GM23338 (cell line): ENCODE measurements at regions not wholly inside any gene's neighbourhood (a gene's known extent, or its start where the extent isn't known, plus 50 kb on each side); places are given as distances from the start of the nearest gene placed in this dataset.
"Not testable (repeated sequence)": the region's sequence is repeated elsewhere in the genome, so short reads cannot be mapped to it uniquely, and the experiment has no call there.

Experiments
- ATAC-seq: fragments of 200-7000 bp; cut with Tn5 transposase; 3 replicates; pipeline ENCODE4 v1.9.1; 2020
- DNase-seq: peaks from one replicate; pipeline ENCODE4 v3.0.0-alpha.2; 2015; ENCODE audit warnings: low spot score
- H2AFZ ChIP-seq: fragments of 200-600 bp; sonication (generic); 2 replicates; pipeline ENCODE4 v1.8.0; 2016; ENCODE audit warnings: antibody characterized with exemption, mild to moderate bottlenecking, moderate library complexity
- H3F3A ChIP-seq: fragments of 200-600 bp; sonication (generic); replicated peaks from 2 replicates; pipeline ENCODE4 v1.8.0; 2017; ENCODE audit warnings: antibody characterized with exemption, mixed run types, low read depth
- H3K27ac ChIP-seq: fragments of 200-600 bp; sonication (generic); 2 replicates; pipeline ENCODE4 v1.6.1; 2016; ENCODE audit warnings: low read depth
- H3K27me3 ChIP-seq: fragments of 200-600 bp; sonication (generic); 2 replicates; pipeline ENCODE4 v1.8.0; 2016; ENCODE audit warnings: mild to moderate bottlenecking, mixed run types, moderate library complexity; ENCODE audit not compliant: insufficient read depth
- H3K36me3 ChIP-seq: fragments of 200-600 bp; sonication (generic); 2 replicates; pipeline ENCODE4 v1.8.0; 2016; ENCODE audit warnings: mild to moderate bottlenecking; ENCODE audit not compliant: insufficient read depth
- H3K4me1 ChIP-seq: fragments of 200-600 bp; sonication (generic); 2 replicates; pipeline ENCODE4 v1.8.0; 2016; ENCODE audit warnings: mild to moderate bottlenecking, moderate library complexity; ENCODE audit not compliant: insufficient read depth
- H3K4me2 ChIP-seq: fragments of 200-600 bp; sonication (generic); 2 replicates; pipeline ENCODE4 v1.7.1; 2017; ENCODE audit warnings: mixed run types
- H3K4me3 ChIP-seq: fragments of 200-600 bp; sonication (generic); 2 replicates; pipeline ENCODE4 v1.6.1; 2016; ENCODE audit warnings: mixed run types
- H3K79me2 ChIP-seq: fragments of 200-600 bp; sonication (generic); replicated peaks from 2 replicates; pipeline ENCODE4 v1.8.0; 2017; ENCODE audit warnings: mild to moderate bottlenecking; ENCODE audit not compliant: insufficient read depth
- H3K9me2 ChIP-seq: fragments of 200-600 bp; sonication (generic); 2 replicates; pipeline ENCODE4 v1.8.0; 2017; ENCODE audit not compliant: insufficient read depth
- H4K20me1 ChIP-seq: fragments of 200-600 bp; sonication (generic); replicated peaks from 2 replicates; pipeline ENCODE4 v1.8.0; 2017; ENCODE audit warnings: mild to moderate bottlenecking; ENCODE audit not compliant: insufficient read depth
- H3K27ac Mint-ChIP-seq: 2 replicates; pipeline ENCODE4 v1.8.0; 2020; ENCODE audit warnings: inconsistent platforms, mild to moderate bottlenecking, moderate library complexity, mixed read lengths
- H3K27me3 Mint-ChIP-seq: 3 replicates; pipeline ENCODE4 v1.8.0; 2022; ENCODE audit warnings: low read depth, mild to moderate bottlenecking, moderate library complexity, mixed read lengths, inconsistent platforms; ENCODE audit not compliant: insufficient read depth, poor library complexity
- H3K36me3 Mint-ChIP-seq: 3 replicates; pipeline ENCODE4 v1.8.0; 2021; ENCODE audit warnings: low read depth, mild to moderate bottlenecking, inconsistent platforms, moderate library complexity, mixed read lengths
- H3K4me1 Mint-ChIP-seq: 3 replicates; pipeline ENCODE4 v1.8.0; 2020; ENCODE audit warnings: mild to moderate bottlenecking, inconsistent platforms, mixed read lengths
- H3K4me3 Mint-ChIP-seq: 3 replicates; pipeline ENCODE4 v1.8.0; 2021; ENCODE audit warnings: moderate library complexity, mild to moderate bottlenecking, inconsistent platforms, mixed read lengths
- H3K9me3 Mint-ChIP-seq: 3 replicates; pipeline ENCODE4 v1.8.0; 2020; ENCODE audit warnings: moderate library complexity, mild to moderate bottlenecking, inconsistent platforms, mixed read lengths
- CREB1 ChIP-seq: fragments of 250-450 bp; sonication (Bioruptor Pico); IDR thresholded peaks from 2 replicates; pipeline ENCODE4 v1.5.0; 2020; ENCODE audit warnings: low read depth, mild to moderate bottlenecking, moderate library complexity
- EZH2 ChIP-seq: fragments of 200-600 bp; sonication (generic); IDR thresholded peaks from one replicate; pipeline ENCODE4 v1.8.0; 2017; ENCODE audit warnings: antibody characterized with exemption, mild to moderate bottlenecking, low read depth; ENCODE audit not compliant: unreplicated experiment
- REST ChIP-seq: IDR thresholded peaks from one replicate; pipeline ENCODE4 v1.6.1; 2018; ENCODE audit warnings: antibody characterized with exemption; ENCODE audit not compliant: unreplicated experiment
- ZNF114 ChIP-seq: fragments of 250-450 bp; sonication (Bioruptor Pico); IDR thresholded peaks from 2 replicates; pipeline ENCODE4 v1.5.0; 2020; ENCODE audit warnings: mild to moderate bottlenecking, moderate library complexity
- ZNF462 ChIP-seq: fragments of 250-450 bp; sonication (Bioruptor Pico); IDR thresholded peaks from 2 replicates; pipeline ENCODE4 v1.5.0; 2020; ENCODE audit warnings: mild to moderate bottlenecking, moderate library complexity

GRCh38 chr5:110836851-110837250 lies 98.0 kb downstream of the SLC25A46 start (continued):
- TF ChIP-seq ZNF462 (CRISPR knock-in tag) = no peak

GRCh38 chr5:110838357-110838756 lies 99.5 kb downstream of the SLC25A46 start:
- not testable (repeated sequence) for H3K36me3 ChIP-seq, H3K9me2 ChIP-seq, H2AFZ ChIP-seq, H3K4me3 Mint-ChIP-seq, H3K36me3 Mint-ChIP-seq, H3K4me1 Mint-ChIP-seq, H3K4me1 ChIP-seq, H3F3A ChIP-seq, H3K27ac ChIP-seq, H3K4me3 ChIP-seq, H3K27ac Mint-ChIP-seq, DNase-seq, H3K9me3 Mint-ChIP-seq, H3K27me3 Mint-ChIP-seq, ATAC-seq, H3K4me2 ChIP-seq, H3K79me2 ChIP-seq, H3K27me3 ChIP-seq, H4K20me1 ChIP-seq

- H3K27ac ChIP-seq = no peak overlapping the region
- H3K36me3 ChIP-seq = no peaks in the 10 kb centered on the region
- H3K36me3 Mint-ChIP-seq = no peaks in the 10 kb centered on the region; the same call in 2 of the 3 replicates
- H2AFZ ChIP-seq = no peak overlapping the region
- no peak overlapping the region for H3K4me3 ChIP-seq
- no peaks in the 10 kb centered on the region for H3K9me2 ChIP-seq
- no peaks in the 10 kb centered on the region for H3K4me1 Mint-ChIP-seq
- no peak for ATAC-seq
- no peak overlapping the region for H3K27ac Mint-ChIP-seq
- no peak overlapping the region for H3K4me2 ChIP-seq
- DNase-seq = no peak
- no peaks in the 10 kb centered on the region for H3K27me3 ChIP-seq
- H3K27me3 Mint-ChIP-seq = peaks cover 6% of the 10 kb centered on the region
- no peaks in the 10 kb centered on the region for H3F3A ChIP-seq
- H3K4me3 Mint-ChIP-seq = no peak overlapping the region
- no peaks in the 10 kb centered on the region for H3K4me1 ChIP-seq
- H3K9me3 Mint-ChIP-seq = no peaks in the 10 kb centered on the region
- H4K20me1 ChIP-seq = no peaks in the 10 kb centered on the region
- H3K79me2 ChIP-seq = no peaks in the 10 kb centered on the region
- TF ChIP-seq CREB1 (CRISPR knock-in tag) (no peak), EZH2 (no peak), REST (no peak), ZNF114 (CRISPR knock-in tag) (no peak)
Measured at GRCh38 chr5:110838961-110839360, 100.2 kb downstream of the SLC25A46 start.
